PC-9 (cell line): ENCODE measurements at regions not wholly inside any gene's neighbourhood (a gene's known extent, or its start where the extent isn't known, plus 50 kb on each side); places are given as distances from the start of the nearest gene placed in this dataset.

Source experiments
- EZH2 ChIP-seq: fragments of 200-600 bp; sonication (generic); IDR thresholded peaks from 2 replicates; pipeline ENCODE4 v1.8.0; 2017; ENCODE audit warnings: antibody characterized with exemption, low read depth
- TF ChIP-seq, protein P1 (sequence below): fragments of 200-600 bp; sonication (generic); conservative IDR thresholded peaks from 2 replicates; pipeline ENCODE4 v1.6.1; 2017; ENCODE audit warnings: mixed run types, antibody characterized with exemption, mild to moderate bottlenecking, moderate library complexity

DNA sequence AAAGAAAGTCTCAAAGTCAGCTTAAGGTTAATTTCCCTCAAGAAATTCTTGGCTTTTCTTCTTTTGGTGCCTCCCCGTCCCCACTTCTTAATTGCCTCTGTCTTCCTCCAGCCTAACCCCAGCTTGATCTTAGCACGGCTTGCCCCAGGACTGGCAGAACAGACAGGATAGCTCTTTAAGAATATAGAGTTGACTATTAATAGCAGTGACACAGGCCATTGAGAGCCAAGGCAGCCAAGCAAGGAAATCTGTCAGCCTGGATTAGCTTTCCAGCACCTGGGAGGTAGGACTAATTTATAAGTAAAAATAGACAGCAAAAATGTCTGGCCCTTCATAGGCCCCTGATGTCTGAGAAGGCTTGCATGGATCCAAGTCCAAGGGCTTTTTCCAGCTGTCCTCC is 384.6 kb upstream of the SLC30A5 start:
- TF ChIP-seq, protein P1, sequence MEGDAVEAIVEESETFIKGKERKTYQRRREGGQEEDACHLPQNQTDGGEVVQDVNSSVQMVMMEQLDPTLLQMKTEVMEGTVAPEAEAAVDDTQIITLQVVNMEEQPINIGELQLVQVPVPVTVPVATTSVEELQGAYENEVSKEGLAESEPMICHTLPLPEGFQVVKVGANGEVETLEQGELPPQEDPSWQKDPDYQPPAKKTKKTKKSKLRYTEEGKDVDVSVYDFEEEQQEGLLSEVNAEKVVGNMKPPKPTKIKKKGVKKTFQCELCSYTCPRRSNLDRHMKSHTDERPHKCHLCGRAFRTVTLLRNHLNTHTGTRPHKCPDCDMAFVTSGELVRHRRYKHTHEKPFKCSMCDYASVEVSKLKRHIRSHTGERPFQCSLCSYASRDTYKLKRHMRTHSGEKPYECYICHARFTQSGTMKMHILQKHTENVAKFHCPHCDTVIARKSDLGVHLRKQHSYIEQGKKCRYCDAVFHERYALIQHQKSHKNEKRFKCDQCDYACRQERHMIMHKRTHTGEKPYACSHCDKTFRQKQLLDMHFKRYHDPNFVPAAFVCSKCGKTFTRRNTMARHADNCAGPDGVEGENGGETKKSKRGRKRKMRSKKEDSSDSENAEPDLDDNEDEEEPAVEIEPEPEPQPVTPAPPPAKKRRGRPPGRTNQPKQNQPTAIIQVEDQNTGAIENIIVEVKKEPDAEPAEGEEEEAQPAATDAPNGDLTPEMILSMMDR: no peak
- no peak for TF ChIP-seq EZH2
